ENCODE measurements at regions not wholly inside any gene's neighbourhood (a gene's known extent, or its start where the extent isn't known, plus 50 kb on each side); places are given as distances from the start of the nearest gene placed in this dataset.

- CTCF ChIA-PET (ENCODE audit: partially characterized antibody) = interaction anchor here (0.9 to 1.4 kb wide), 3 partner anchors 15 to 39 kb away, joined by 3 to 5 read pairs (median 5); no protein-coding TSS in a partner anchor
- POLR2A ChIA-PET (ENCODE audit: partially characterized antibody) = no interaction called here
- H4K8ac ChIP-seq (ENCODE audit: extremely low read depth, insufficient read depth, low read length) = no peak overlapping the region
- H4K91ac ChIP-seq (replicated peaks; ENCODE audit: insufficient read length, low read length) = no peak overlapping the region
- WGBS, 2 experiments (ENCODE audit: extremely low coverage in 1 of 2, insufficient coverage in 1 of 2, insufficient read length in 1 of 2, insufficient replicate concordance in 2 of 2, low coverage in 1 of 2, low lambda C conversion rate in 2 of 2, missing lambda C conversion rate in 1 of 2) = 76% methylated on average over 5 of the region's 5 CpGs; no CpG with 5 or more reads in 1 of the 2 experiments
- H2BK20ac ChIP-seq (ENCODE audit: low read length) = no peak overlapping the region
- no peak overlapping the region for H3K23ac ChIP-seq (ENCODE audit: insufficient read length)
- no peak overlapping the region for H3K56ac ChIP-seq (replicated peaks; ENCODE audit: insufficient read length, low read depth, low read length)
- no peak overlapping the region for H2BK12ac ChIP-seq (ENCODE audit: low read depth, low read length)
- TF ChIP-seq GTF2F1 (IDR thresholded peaks at IDR 0.05; ENCODE audit: borderline replicate concordance, low read depth, low read length) = no peak
- no peak for TF ChIP-seq BACH1 (IDR thresholded peaks at IDR 0.05; ENCODE audit: low read length)
- TF ChIP-seq SIRT6 (IDR thresholded peaks at IDR 0.05; ENCODE audit: low read length) = no peak
- TF ChIP-seq SP1 (IDR thresholded peaks at IDR 0.05; ENCODE audit: low read depth, low read length) = no peak
- TF ChIP-seq ZNF274 (IDR thresholded peaks at IDR 0.05; ENCODE audit: borderline replicate concordance, extremely low read depth, low read length) = no peak
- H3K79me1 ChIP-seq (ENCODE audit: low read depth, low read length) = no peaks in the 10 kb centered on the region
- H4K20me1 ChIP-seq (replicated peaks in 1 of 2; ENCODE audit: control insufficient read depth in 1 of 2, insufficient read depth in 2 of 2, low read length in 2 of 2) = no peaks in the 10 kb centered on the region
- no peak overlapping the region for H2BK120ac ChIP-seq (replicated peaks; ENCODE audit: low read depth, low read length)
- no peak overlapping the region for H2AFZ ChIP-seq (ENCODE audit: low read length)
- H3K36me3 ChIP-seq (ENCODE audit: control insufficient read depth in 2 of 4, insufficient read depth in 4 of 4, low read length in 3 of 4) = no peaks in the 10 kb centered on the region
- no peak for DNase-seq (ENCODE audit: low read depth in 1 of 2, low spot score in 2 of 2)
- no peak overlapping the region for H3K4me3 ChIP-seq (ENCODE audit: extremely low read depth in 1 of 4, insufficient read depth in 2 of 4, low read depth in 3 of 4, low read length in 4 of 4)
- no peaks in the 10 kb centered on the region for H3K27me3 ChIP-seq (replicated peaks in 1 of 4; ENCODE audit: control insufficient read depth in 3 of 4, extremely low read depth in 1 of 4, insufficient read depth in 3 of 4, low read length in 3 of 4)
- H3K4me2 ChIP-seq (ENCODE audit: insufficient read depth in 1 of 2, low read depth in 2 of 2, low read length in 2 of 2) = 0 out of 4 replicates have a peak overlapping the region, but pooled peaks of 1 of the 2 experiments have one; percentile 26
- H3K4me1 ChIP-seq (replicated peaks in 1 of 4; ENCODE audit: control insufficient read depth in 3 of 4, insufficient read depth in 4 of 4, low read length in 3 of 4) = peaks cover 2 to 14% (median 9%) of the 10 kb centered on the region in 4 experiments; a peak in 5 of 7 replicates
- no peak overlapping the region for H4K5ac ChIP-seq (ENCODE audit: insufficient read length, low read depth, low read length)
- H3K27ac ChIP-seq (ENCODE audit: low read depth, low read length) = no peak overlapping the region
- no peaks in the 10 kb centered on the region for H3K79me2 ChIP-seq (ENCODE audit: control insufficient read depth in 1 of 2, insufficient read depth in 2 of 2, low read length in 2 of 2)
- H3K9me3 ChIP-seq (ENCODE audit: insufficient read depth in 2 of 2, low read depth in 1 of 2, low read length in 1 of 2) = no peaks in the 10 kb centered on the region; a peak in 1 of 4 replicates
- no peak overlapping the region for H3K4ac ChIP-seq (replicated peaks; ENCODE audit: insufficient read length, low read depth, low read length)
- no peak overlapping the region for H2BK5ac ChIP-seq (ENCODE audit: low read depth, low read length)
- no peak overlapping the region for H2AK5ac ChIP-seq (ENCODE audit: low read depth, low read length)
- no peaks in the 10 kb centered on the region for H3K23me2 ChIP-seq (ENCODE audit: low read depth, low read length)
- no peak overlapping the region for H3K14ac ChIP-seq (ENCODE audit: insufficient read length)
- H3K18ac ChIP-seq (ENCODE audit: extremely low read depth, low read length) = no peak overlapping the region
- H3K9ac ChIP-seq (replicated peaks in 1 of 4; ENCODE audit: extremely low read depth in 1 of 4, low read depth in 3 of 4, low read length in 3 of 4) = no peak overlapping the region
- no peak for FAIRE-seq
- no peak overlapping the region for H2BK15ac ChIP-seq (ENCODE audit: low read length)
These were observed 87.2 kb downstream of the ATPSCKMT start for GRCh38 chr5:10162468-10162867.
